Panc1 (cell line): ENCODE measurements at regions not wholly inside any gene's neighbourhood (a gene's known extent, or its start where the extent isn't known, plus 50 kb on each side); places are given as distances from the start of the nearest gene placed in this dataset.

Experiments
- ATAC-seq: fragments of 200-7000 bp; cut with Tn5 transposase; 2 replicates; pipeline ENCODE4 v1.9.1; 2020; ENCODE audit warnings: mild to moderate bottlenecking, moderate library complexity
- BruUV-seq: library from RNA; stranded (reverse); fragments of 400-500 nt; replicated peaks from 2 replicates; lab custom pipeline; 2021; lab: Mats Ljungman, UMichigan
- CTCF ChIA-PET: fragments of 300-600 bp; sonication (Branson Sonifier 250); formaldehyde crosslinking; loops from one replicate; lab custom pipeline; 2022; ENCODE audit warnings: antibody characterized with exemption; lab: Charles Lee
- POLR2A ChIA-PET: fragments of 300-600 bp; sonication (Branson Sonifier 250); formaldehyde crosslinking; loops from one replicate; lab custom pipeline; 2022; ENCODE audit warnings: antibody characterized with exemption; lab: Charles Lee
- DNase-seq: peaks from one replicate; pipeline ENCODE4 v3.0.0-alpha.2; 2010; ENCODE audit warnings: low read depth, low spot score
- H3K27ac ChIP-seq: 2 replicates; pipeline ENCODE4 v1.5.1; 2011; ENCODE audit warnings: mild to moderate bottlenecking, low read length, inconsistent platforms
- H3K27me3 ChIP-seq: fragments of 200-500 bp; sonication (Bioruptor generic); 2 replicates; pipeline ENCODE4 v1.6.0; 2014; ENCODE audit warnings: low read length, inconsistent platforms; ENCODE audit not compliant: control insufficient read depth, insufficient read depth
- H3K36me3 ChIP-seq: fragments of 200-500 bp; sonication (Bioruptor generic); 2 replicates; pipeline ENCODE4 v1.5.1; 2014; ENCODE audit warnings: inconsistent platforms, mild to moderate bottlenecking, low read length, moderate library complexity; ENCODE audit not compliant: control insufficient read depth, insufficient read depth
- H3K4me1 ChIP-seq: 2 replicates; pipeline ENCODE4 v1.5.1; 2011; ENCODE audit warnings: inconsistent platforms, mild to moderate bottlenecking, low read length, moderate library complexity; ENCODE audit not compliant: control insufficient read depth, insufficient read depth
- H3K4me3 ChIP-seq, 2 experiments: 2 replicates each; pipeline ENCODE4 v1.5.1; 2011 to 2012; ENCODE audit warnings: low read depth in 2 of 2, low read length in 2 of 2, mild to moderate bottlenecking in 2 of 2, inconsistent platforms in 1 of 2, moderate library complexity in 1 of 2
- H3K9me3 ChIP-seq: fragments of 200-500 bp; sonication (Bioruptor generic); 2 replicates; pipeline ENCODE4 v1.5.1; 2014; ENCODE audit warnings: low read depth, mild to moderate bottlenecking, inconsistent platforms, low read length, moderate library complexity; ENCODE audit not compliant: control insufficient read depth, insufficient read depth
- CTCF ChIP-seq: fragments of 450-650 bp; IDR thresholded peaks from 2 replicates; pipeline ENCODE4 v1.5.1; 2017; ENCODE audit warnings: mild to moderate bottlenecking
- POLR2AphosphoS5 ChIP-seq: IDR thresholded peaks from 2 replicates; pipeline ENCODE4 v1.6.1; 2012; ENCODE audit warnings: mild to moderate bottlenecking, low read depth, low read length, moderate library complexity
- REST ChIP-seq, 2 experiments: IDR thresholded peaks; 2 replicates each; pipeline ENCODE4 v1.6.1; 2011 to 2012; ENCODE audit warnings: low read depth in 2 of 2, control low read depth in 1 of 2, low read length in 1 of 2, mild to moderate bottlenecking in 1 of 2, moderate library complexity in 1 of 2; ENCODE audit not compliant: insufficient read depth in 1 of 2
- SIN3A ChIP-seq: IDR thresholded peaks from 2 replicates; pipeline ENCODE4 v1.6.1; 2012; ENCODE audit warnings: low read depth, mild to moderate bottlenecking, low read length, moderate library complexity, borderline replicate concordance; ENCODE audit not compliant: insufficient read depth
- TCF7L2 ChIP-seq: IDR thresholded peaks from 2 replicates; pipeline ENCODE4 v1.6.1; 2011; ENCODE audit warnings: mild to moderate bottlenecking, low read depth, low read length, inconsistent platforms
- in situ Hi-C: cut with HindIII; loops from 2 replicates; pipeline ENCODE4 v1.10.0; 2016; ENCODE audit warnings: low sequenced_read_pairs, low pct_unique_long_range_greater_than_20kb
- intact Hi-C: fragments of 100-400 bp; cut with micrococcal nuclease; formaldehyde crosslinking; loops from one replicate; pipeline ENCODE4 v1.10.0; 2022; ENCODE audit not compliant: unreplicated experiment

- no peak for TF ChIP-seq TCF7L2
- no peak for TF ChIP-seq POLR2AphosphoS5
- no peak for TF ChIP-seq CTCF
- TF ChIP-seq REST (IDR thresholded peaks at IDR 0.05; ENCODE audit: insufficient read depth in 1 of 2, low read depth in 2 of 2, low read length in 1 of 2) = no peak
- no peak for TF ChIP-seq SIN3A
- CTCF ChIA-PET = no interaction called here
- no peak for ATAC-seq
Measured at GRCh38 chr13:54875111-54875510, 1846.5 kb downstream of the OLFM4 start.

GRCh38 chr13:54879036-54879435 lies 1850.4 kb downstream of the OLFM4 start:
- ChIA-PET CTCF (no interaction called here), POLR2A (no interaction called here)
- BruUV-seq = no TSS peak
- Histone ChIP-seq H3K9me3 (no peaks in the 10 kb centered on the region), H3K27me3 (no peaks in the 10 kb centered on the region), H3K4me1 (no peaks in the 10 kb centered on the region), H3K27ac (no peak overlapping the region), H3K4me3 (no peak overlapping the region), H3K36me3 (no peaks in the 10 kb centered on the region)
- in situ Hi-C loops (no loop called here), intact Hi-C loops (no loop called here)
- ATAC-seq (no peak), DNase-seq (no peak)
- TF ChIP-seq CTCF = no peak
- no peak for TF ChIP-seq REST (IDR thresholded peaks at IDR 0.05; ENCODE audit: insufficient read depth in 1 of 2, low read depth in 2 of 2, low read length in 1 of 2)
- TF ChIP-seq SIN3A = no peak
- TF ChIP-seq POLR2AphosphoS5 = no peak
- TF ChIP-seq TCF7L2 = no peak

More at GRCh38 chr13:54875111-54875510, 1846.5 kb downstream of the OLFM4 start:
- BruUV-seq = no TSS peak
- intact Hi-C loops = no loop called here
- Histone ChIP-seq H3K27me3 (no peaks in the 10 kb centered on the region), H3K4me3 (no peak overlapping the region), H3K36me3 (no peaks in the 10 kb centered on the region), H3K4me1 (no peaks in the 10 kb centered on the region), H3K27ac (no peak overlapping the region), H3K9me3 (no peaks in the 10 kb centered on the region)
- in situ Hi-C loops = no loop called here
- DNase-seq = no peak
- POLR2A ChIA-PET = no interaction called here
